IMR-90 (cell line): ENCODE measurements at regions not wholly inside any gene's neighbourhood (a gene's known extent, or its start where the extent isn't known, plus 50 kb on each side); places are given as distances from the start of the nearest gene placed in this dataset.

Source experiments
- ATAC-seq: fragments of 200-7000 bp; cut with Tn5 transposase; 2 replicates; pipeline ENCODE4 v1.9.1; 2020; ENCODE audit warnings: low read depth, mild to moderate bottlenecking, moderate library complexity
- BruUV-seq: library from RNA; stranded (reverse); fragments of 400-500 nt; replicated peaks from 2 replicates; lab custom pipeline; 2021; lab: Mats Ljungman, UMichigan
- CTCF ChIA-PET: fragments of 300-600 bp; formaldehyde crosslinking; extraction: SDS; loops from one replicate; lab custom pipeline; 2021; ENCODE audit warnings: antibody characterized with exemption; lab: Yijun Ruan, JAX
- POLR2A ChIA-PET: fragments of 300-600 bp; sonication (Branson Sonifier 250); formaldehyde crosslinking; loops from one replicate; lab custom pipeline; 2022; ENCODE audit warnings: antibody characterized with exemption; ENCODE audit not compliant: unreplicated experiment; lab: Charles Lee
- DNase-seq: peaks from one replicate; pipeline ENCODE4 v3.0.0; 2013
- H2AFZ ChIP-seq: replicated peaks from 2 replicates; pipeline ENCODE3; 2013; ENCODE audit warnings: low read length, mild to moderate bottlenecking; ENCODE audit not compliant: poor library complexity
- H2AK5ac ChIP-seq: 2 replicates; pipeline ENCODE4 v1.6.1; 2013; ENCODE audit warnings: low read depth, low read length, inconsistent platforms
- H2AK9ac ChIP-seq: replicated peaks from 2 replicates; pipeline ENCODE3; 2013; ENCODE audit warnings: mild to moderate bottlenecking, low read depth, low read length, moderate library complexity; ENCODE audit not compliant: poor library complexity
- H2BK120ac ChIP-seq: 2 replicates; pipeline ENCODE4 v1.6.1; 2013; ENCODE audit warnings: low read depth, low read length, inconsistent platforms
- H2BK15ac ChIP-seq: 3 replicates; pipeline ENCODE4 v1.6.1; 2013; ENCODE audit warnings: low read depth, low read length, inconsistent platforms
- H2BK20ac ChIP-seq: 2 replicates; pipeline ENCODE4 v1.6.1; 2013; ENCODE audit warnings: low read depth, mild to moderate bottlenecking, inconsistent platforms, low read length, moderate library complexity
- H2BK5ac ChIP-seq: 2 replicates; pipeline ENCODE4 v1.6.1; 2013; ENCODE audit warnings: mild to moderate bottlenecking, low read depth, low read length, inconsistent platforms; ENCODE audit not compliant: poor library complexity, severe bottlenecking
- H3K14ac ChIP-seq: replicated peaks from 2 replicates; pipeline ENCODE4 v1.6.1; 2013; ENCODE audit warnings: low read depth, low read length, inconsistent platforms
- H3K18ac ChIP-seq: 2 replicates; pipeline ENCODE4 v1.6.1; 2013; ENCODE audit warnings: low read depth, low read length, control low read depth
- H3K23ac ChIP-seq: 2 replicates; pipeline ENCODE4 v1.6.1; 2013; ENCODE audit warnings: low read depth, low read length, inconsistent platforms
- H3K27ac ChIP-seq: 2 replicates; pipeline ENCODE4 v1.5.1; 2013; ENCODE audit warnings: mild to moderate bottlenecking, control low read depth, low read length; ENCODE audit not compliant: insufficient read depth
- H3K27me3 ChIP-seq: 2 replicates; pipeline ENCODE4 v1.6.1; 2013; ENCODE audit warnings: low read length; ENCODE audit not compliant: control insufficient read depth, insufficient read depth
- H3K36me3 ChIP-seq: 2 replicates; pipeline ENCODE4 v1.6.1; 2013; ENCODE audit warnings: low read length, mixed read lengths; ENCODE audit not compliant: control insufficient read depth, insufficient read depth
- H3K4ac ChIP-seq: 2 replicates; pipeline ENCODE4 v1.6.1; 2013; ENCODE audit warnings: low read depth, low read length, inconsistent platforms
- H3K4me1 ChIP-seq: 2 replicates; pipeline ENCODE4 v1.6.1; 2013; ENCODE audit warnings: low read length, mixed read lengths; ENCODE audit not compliant: control insufficient read depth, insufficient read depth
- H3K4me2 ChIP-seq: 2 replicates; pipeline ENCODE4 v1.6.1; 2013; ENCODE audit warnings: low read depth, mild to moderate bottlenecking, control low read depth, low read length, moderate library complexity
- H3K4me3 ChIP-seq: 2 replicates; pipeline ENCODE4 v1.5.1; 2013; ENCODE audit warnings: low read depth, mild to moderate bottlenecking, control low read depth, low read length, moderate library complexity; ENCODE audit not compliant: insufficient read depth
- H3K56ac ChIP-seq: 2 replicates; pipeline ENCODE4 v1.6.1; 2013; ENCODE audit warnings: low read length, inconsistent platforms; ENCODE audit not compliant: insufficient read depth; ENCODE audit errors: extremely low read depth
- H3K79me1 ChIP-seq, 2 experiments: 2 replicates each; pipeline ENCODE4 v1.6.1; 2013; ENCODE audit warnings: low read length in 2 of 2, inconsistent platforms in 1 of 2, low read depth in 1 of 2
- H3K9ac ChIP-seq: 2 replicates; pipeline ENCODE4 v1.6.1; 2013; ENCODE audit warnings: low read depth, low read length, control low read depth
- H3K9me1 ChIP-seq: 2 replicates; pipeline ENCODE4 v1.6.1; 2013; ENCODE audit warnings: low read length, inconsistent platforms; ENCODE audit not compliant: insufficient read depth
- H3K9me3 ChIP-seq: 2 replicates; pipeline ENCODE4 v1.6.1; 2013; ENCODE audit warnings: low read length; ENCODE audit not compliant: control insufficient read depth, insufficient read depth
- H4K20me1 ChIP-seq: 2 replicates; pipeline ENCODE4 v1.6.1; 2013; ENCODE audit warnings: low read length, inconsistent platforms; ENCODE audit not compliant: insufficient read depth
- H4K5ac ChIP-seq: 2 replicates; pipeline ENCODE4 v1.6.1; 2013; ENCODE audit warnings: mild to moderate bottlenecking, low read depth, low read length, control low read depth
- H4K8ac ChIP-seq, 2 experiments: 2 replicates each; pipeline ENCODE4 v1.6.1; 2013; ENCODE audit warnings: low read depth in 2 of 2, low read length in 2 of 2, control low read depth in 1 of 2, inconsistent platforms in 1 of 2
- H4K91ac ChIP-seq: 2 replicates; pipeline ENCODE4 v1.6.1; 2013; ENCODE audit warnings: low read depth, low read length, inconsistent platforms; ENCODE audit not compliant: insufficient read depth
- BHLHE40 ChIP-seq: fragments of 150-350 bp; IDR thresholded peaks from 2 replicates; pipeline ENCODE4 v1.6.1; 2016; ENCODE audit warnings: mild to moderate bottlenecking, low read depth, low read length
- CEBPB ChIP-seq: IDR thresholded peaks from 2 replicates; pipeline ENCODE4 v1.6.1; 2012; ENCODE audit warnings: low read depth, low read length, improper control_type of control experiment
- CHD1 ChIP-seq: IDR thresholded peaks from 2 replicates; pipeline ENCODE4 v1.6.1; 2012; ENCODE audit warnings: low read depth, low read length, improper control_type of control experiment
- CTCF ChIP-seq: conservative IDR thresholded peaks from 2 replicates; pipeline ENCODE4 v1.5.1; 2012; ENCODE audit warnings: mild to moderate bottlenecking, low read depth, low read length, improper control_type of control experiment
- ELK1 ChIP-seq: fragments of 150-350 bp; IDR thresholded peaks from 2 replicates; pipeline ENCODE4 v1.6.1; 2016; ENCODE audit warnings: low read depth, mild to moderate bottlenecking, low read length, moderate library complexity, borderline replicate concordance
- FOS ChIP-seq: fragments of 150-350 bp; IDR thresholded peaks from 2 replicates; pipeline ENCODE4 v1.6.1; 2016; ENCODE audit warnings: low read depth, low read length
- MAFK ChIP-seq: IDR thresholded peaks from 2 replicates; pipeline ENCODE4 v1.6.1; 2012; ENCODE audit warnings: low read depth, low read length, improper control_type of control experiment
- MAZ ChIP-seq: IDR thresholded peaks from 2 replicates; pipeline ENCODE4 v1.6.1; 2012; ENCODE audit warnings: low read depth, mild to moderate bottlenecking, low read length, improper control_type of control experiment, moderate library complexity, borderline replicate concordance
- MXI1 ChIP-seq: IDR thresholded peaks from 2 replicates; pipeline ENCODE4 v1.6.1; 2012; ENCODE audit warnings: low read depth, mild to moderate bottlenecking, low read length, moderate library complexity, borderline replicate concordance
- NFE2L2 ChIP-seq: fragments of 150-350 bp; IDR thresholded peaks from 2 replicates; pipeline ENCODE4 v1.6.1; 2016; ENCODE audit warnings: low read depth, mild to moderate bottlenecking, low read length
- POLR2A ChIP-seq: IDR thresholded peaks from 2 replicates; pipeline ENCODE4 v1.6.1; 2012; ENCODE audit warnings: mild to moderate bottlenecking, low read depth, low read length
- RAD21 ChIP-seq: IDR thresholded peaks from 2 replicates; pipeline ENCODE4 v1.6.1; 2012; ENCODE audit warnings: low read length, improper control_type of control experiment
- RCOR1 ChIP-seq: IDR thresholded peaks from 2 replicates; pipeline ENCODE4 v1.6.1; 2012; ENCODE audit warnings: mild to moderate bottlenecking, low read length, improper control_type of control experiment; ENCODE audit not compliant: insufficient replicate concordance
- RFX5 ChIP-seq: IDR thresholded peaks from 2 replicates; pipeline ENCODE4 v1.8.0; 2012; ENCODE audit warnings: low read depth, mild to moderate bottlenecking, low read length, moderate library complexity
- SMC3 ChIP-seq: fragments of 150-350 bp; IDR thresholded peaks from 2 replicates; pipeline ENCODE4 v1.6.1; 2016; ENCODE audit warnings: low read depth, mild to moderate bottlenecking, antibody characterized with exemption, low read length, moderate library complexity
- USF2 ChIP-seq: fragments of 150-350 bp; IDR thresholded peaks from 2 replicates; pipeline ENCODE4 v1.6.1; 2017; ENCODE audit warnings: mild to moderate bottlenecking, antibody characterized with exemption, low read length, low read depth
- WGBS, 2 experiments: methylation state at CpG; one replicate each; pipeline versions ENCODE4 v1.1.5 to v1.1.7; 2013; ENCODE audit warnings: missing lambda C conversion rate in 2 of 2; ENCODE audit not compliant: insufficient read length in 1 of 2; ENCODE audit errors: extremely low coverage in 2 of 2; 5-methylcytosine and 5-hydroxymethylcytosine counted together
- dilution Hi-C: fragments of 300-500 bp; cut with HindIII; formaldehyde crosslinking; loops from one replicate; pipeline ENCODE4 v1.14.3; 2018; ENCODE audit warnings: low sequenced_read_pairs; ENCODE audit not compliant: unreplicated experiment
- in situ Hi-C: fragments of 300-500 bp; cut with MboI; formaldehyde crosslinking; loops from 3 replicates; pipeline ENCODE4 v1.14.3; 2019; ENCODE audit warnings: low sequenced_read_pairs, inconsistent platforms, mixed read lengths
- intact Hi-C: fragments of 100-400 bp; cut with micrococcal nuclease; formaldehyde crosslinking; loops from 2 replicates; pipeline ENCODE4 v1.10.0; 2022

GRCh38 chr2:13158466-13158865 is 441.7 kb downstream of the TRIB2 start:
- TF ChIP-seq RFX5 (no peak), MXI1 (no peak), POLR2A (no peak), ELK1 (no peak), MAZ (no peak), SMC3 (no peak), RAD21 (no peak), RCOR1 (no peak), CTCF (no peak), CEBPB (no peak), BHLHE40 (no peak), USF2 (no peak), MAFK (no peak), NFE2L2 (no peak), FOS (no peak), CHD1 (no peak)
- dilution Hi-C loops, result no loop called here
- no peak overlapping the region for H3K4ac ChIP-seq
- no peak overlapping the region for H3K27ac ChIP-seq
- H3K14ac ChIP-seq, result no peak overlapping the region
- no peaks in the 10 kb centered on the region for H3K9me1 ChIP-seq
- in situ Hi-C loops, result no loop called here
- no peak overlapping the region for H3K4me2 ChIP-seq
- intact Hi-C loops, result no loop called here
- no peak overlapping the region for H3K4me3 ChIP-seq
- no peak overlapping the region for H2AK9ac ChIP-seq
- no peak overlapping the region for H2BK20ac ChIP-seq
- no peak overlapping the region for H3K56ac ChIP-seq
- DNase-seq (no peak), ATAC-seq (no peak)
- no TSS peak for BruUV-seq
- no peaks in the 10 kb centered on the region for H3K79me1 ChIP-seq
- no peak overlapping the region for H2BK15ac ChIP-seq
- POLR2A ChIA-PET, result no interaction called here
- H4K8ac ChIP-seq, result no peak overlapping the region
- no peak overlapping the region for H2AFZ ChIP-seq
- H3K9ac ChIP-seq, result no peak overlapping the region
- H2BK5ac ChIP-seq, result no peak overlapping the region
- H3K23ac ChIP-seq, result no peak overlapping the region
- no peak overlapping the region for H4K91ac ChIP-seq
- H4K20me1 ChIP-seq, result no peaks in the 10 kb centered on the region
- H3K9me3 ChIP-seq, result no peaks in the 10 kb centered on the region; the same call in 1 of the 2 replicates
- WGBS, 2 experiments, result no CpG with 5 or more reads among the region's 3 CpGs
- no peak overlapping the region for H3K18ac ChIP-seq
- CTCF ChIA-PET, result interaction anchor here (1.0 kb wide), 1 partner anchor 224 kb away, joined by 3 read pairs; no protein-coding TSS in a partner anchor
- H4K5ac ChIP-seq, result no peak overlapping the region
- no peaks in the 10 kb centered on the region for H3K27me3 ChIP-seq
- no peaks in the 10 kb centered on the region for H3K36me3 ChIP-seq
- H3K4me1 ChIP-seq, result no peaks in the 10 kb centered on the region
- H2AK5ac ChIP-seq, result no peak overlapping the region
- no peak overlapping the region for H2BK120ac ChIP-seq
